Loucy (cell line): ENCODE measurements at regions not wholly inside any gene's neighbourhood (a gene's known extent, or its start where the extent isn't known, plus 50 kb on each side); places are given as distances from the start of the nearest gene placed in this dataset.

Source experiments
- H2AFZ ChIP-seq: fragments of 200-600 bp; sonication (generic); 2 replicates; pipeline ENCODE4 v1.6.0; 2016; ENCODE audit warnings: antibody characterized with exemption, mild to moderate bottlenecking, low read length, moderate library complexity
- H3F3A ChIP-seq: fragments of 200-600 bp; 2 replicates; pipeline ENCODE4 v1.6.0; 2016; ENCODE audit warnings: antibody characterized with exemption, low read depth, mild to moderate bottlenecking
- H3K27me3 ChIP-seq: fragments of 200-600 bp; sonication (generic); 2 replicates; pipeline ENCODE4 v1.6.1; 2014; ENCODE audit warnings: low read length, mild to moderate bottlenecking; ENCODE audit not compliant: insufficient read depth, poor library complexity, severe bottlenecking
- H3K36me3 ChIP-seq: fragments of 200-600 bp; sonication (generic); 2 replicates; pipeline ENCODE4 v1.6.1; 2016; ENCODE audit warnings: low read length; ENCODE audit not compliant: insufficient read depth
- H3K4me1 ChIP-seq: fragments of 200-600 bp; sonication (generic); 2 replicates; pipeline ENCODE4 v1.5.1; 2014; ENCODE audit warnings: low read length, mild to moderate bottlenecking; ENCODE audit not compliant: insufficient read depth, poor library complexity, severe bottlenecking
- H3K4me2 ChIP-seq: fragments of 200-600 bp; sonication (generic); 2 replicates; pipeline ENCODE4 v1.6.0; 2014; ENCODE audit warnings: antibody characterized with exemption, low read length, low read depth, mild to moderate bottlenecking; ENCODE audit not compliant: poor library complexity, severe bottlenecking
- H3K4me3 ChIP-seq: fragments of 200-600 bp; sonication (generic); 2 replicates; pipeline ENCODE4 v1.5.1; 2014; ENCODE audit warnings: low read length, mild to moderate bottlenecking, mixed read lengths; ENCODE audit not compliant: poor library complexity, severe bottlenecking
- H3K79me2 ChIP-seq: fragments of 200-600 bp; sonication (generic); 2 replicates; pipeline ENCODE4 v1.6.1; 2014; ENCODE audit warnings: low read length; ENCODE audit not compliant: insufficient read depth
- H3K9ac ChIP-seq: fragments of 200-600 bp; sonication (generic); 2 replicates; pipeline ENCODE4 v1.6.0; 2014; ENCODE audit warnings: mild to moderate bottlenecking, low read depth, low read length, moderate library complexity; ENCODE audit not compliant: poor library complexity, severe bottlenecking
- H3K9me2 ChIP-seq: fragments of 200-600 bp; sonication (generic); replicated peaks from 2 replicates; pipeline ENCODE4 v1.6.1; 2016; ENCODE audit warnings: low read depth, low read length, mixed read lengths
- H3K9me3 ChIP-seq: fragments of 200-600 bp; sonication (generic); 2 replicates; pipeline ENCODE4 v1.6.1; 2014; ENCODE audit warnings: mild to moderate bottlenecking, antibody characterized with exemption, low read length, low read depth; ENCODE audit not compliant: insufficient read depth
- H4K20me1 ChIP-seq: fragments of 200-600 bp; sonication (generic); 2 replicates; pipeline ENCODE4 v1.6.0; 2014; ENCODE audit warnings: antibody characterized with exemption, low read length, mild to moderate bottlenecking; ENCODE audit not compliant: insufficient read depth, poor library complexity, severe bottlenecking
- CTCF ChIP-seq: fragments of 200-600 bp; sonication (generic); conservative IDR thresholded peaks from 2 replicates; pipeline ENCODE4 v1.5.1; 2014; ENCODE audit warnings: mild to moderate bottlenecking, antibody characterized with exemption, low read length
- EZH2phosphoT487 ChIP-seq: fragments of 200-600 bp; IDR thresholded peaks from 2 replicates; pipeline ENCODE4 v1.6.1; 2018; ENCODE audit warnings: antibody characterized with exemption, mild to moderate bottlenecking, moderate library complexity, borderline replicate concordance

GRCh38 chr3:66659056-66659455 lies 158.2 kb upstream of the LRIG1 start:
- H3K79me2 ChIP-seq = no peaks in the 10 kb centered on the region
- no peaks in the 10 kb centered on the region for H3F3A ChIP-seq
- H2AFZ ChIP-seq = no peak overlapping the region
- H4K20me1 ChIP-seq = no peaks in the 10 kb centered on the region
- H3K9ac ChIP-seq = no peak overlapping the region
- no peaks in the 10 kb centered on the region for H3K36me3 ChIP-seq
- TF ChIP-seq CTCF (no peak), EZH2phosphoT487 (no peak)
- H3K27me3 ChIP-seq = no peaks in the 10 kb centered on the region
- no peaks in the 10 kb centered on the region for H3K9me3 ChIP-seq
- no peaks in the 10 kb centered on the region for H3K9me2 ChIP-seq
- no peaks in the 10 kb centered on the region for H3K4me1 ChIP-seq
- no peak overlapping the region for H3K4me3 ChIP-seq
- no peak overlapping the region for H3K4me2 ChIP-seq

GRCh38 chr3:66661628-66662027 lies 160.8 kb upstream of the LRIG1 start:
- no peak for TF ChIP-seq EZH2phosphoT487
- TF ChIP-seq CTCF = no peak
- Histone ChIP-seq H3K27me3 (no peaks in the 10 kb centered on the region), H3K9ac (no peak overlapping the region), H3K9me3 (no peaks in the 10 kb centered on the region), H3K4me2 (no peak overlapping the region), H3K79me2 (no peaks in the 10 kb centered on the region), H3K36me3 (no peaks in the 10 kb centered on the region), H3K4me3 (no peak overlapping the region), H3K4me1 (no peaks in the 10 kb centered on the region), H3K9me2 (no peaks in the 10 kb centered on the region), H4K20me1 (no peaks in the 10 kb centered on the region), H3F3A (no peaks in the 10 kb centered on the region), H2AFZ (no peak overlapping the region)

GRCh38 chr3:66662894-66663293 lies 162.1 kb upstream of the LRIG1 start:
- no peaks in the 10 kb centered on the region for H3K9me3 ChIP-seq
- H2AFZ ChIP-seq = no peak overlapping the region
- no peak overlapping the region for H3K4me2 ChIP-seq
- no peak overlapping the region for H3K9ac ChIP-seq
- no peak overlapping the region for H3K4me3 ChIP-seq
- TF ChIP-seq CTCF (no peak), EZH2phosphoT487 (no peak)
- no peaks in the 10 kb centered on the region for H3F3A ChIP-seq
- no peaks in the 10 kb centered on the region for H3K4me1 ChIP-seq
- no peaks in the 10 kb centered on the region for H3K9me2 ChIP-seq
- H3K79me2 ChIP-seq = no peaks in the 10 kb centered on the region
- H3K36me3 ChIP-seq = no peaks in the 10 kb centered on the region
- H4K20me1 ChIP-seq = no peaks in the 10 kb centered on the region
- H3K27me3 ChIP-seq = no peaks in the 10 kb centered on the region
